Stomach (tissue), 4 donors: ENCODE measurements at regions not wholly inside any gene's neighbourhood (a gene's known extent, or its start where the extent isn't known, plus 50 kb on each side); places are given as distances from the start of the nearest gene placed in this dataset.
"Not testable (repeated sequence)": the region's sequence is repeated elsewhere in the genome, so short reads cannot be mapped to it uniquely, and the experiment has no call there.

Source experiments
- CTCF ChIP-seq, 7 experiments: fragments of 450-650 bp in 4 of 7; fragments of 200-600 bp in 3 of 7; sonication (generic) in 3 of 7; IDR thresholded peaks; one replicate each; pipeline ENCODE4 v1.5.1; 2016 to 2019; ENCODE audit warnings: antibody characterized with exemption in 7 of 7, control low read depth in 2 of 7, mild to moderate bottlenecking in 1 of 7
- POLR2A ChIP-seq, 4 donors: fragments of 450-650 bp; IDR thresholded peaks; one replicate each; pipeline ENCODE4 v1.6.1; 2016; ENCODE audit warnings: antibody characterized with exemption in 4 of 4, control low read depth in 2 of 4, mild to moderate bottlenecking in 1 of 4, moderate library complexity in 1 of 4
- POLR2AphosphoS5 ChIP-seq, 3 donors: sonication (generic); formaldehyde crosslinking; IDR thresholded peaks; one replicate each; pipeline ENCODE4 v1.6.1; 2016; ENCODE audit warnings: antibody characterized with exemption in 3 of 3

DNA sequence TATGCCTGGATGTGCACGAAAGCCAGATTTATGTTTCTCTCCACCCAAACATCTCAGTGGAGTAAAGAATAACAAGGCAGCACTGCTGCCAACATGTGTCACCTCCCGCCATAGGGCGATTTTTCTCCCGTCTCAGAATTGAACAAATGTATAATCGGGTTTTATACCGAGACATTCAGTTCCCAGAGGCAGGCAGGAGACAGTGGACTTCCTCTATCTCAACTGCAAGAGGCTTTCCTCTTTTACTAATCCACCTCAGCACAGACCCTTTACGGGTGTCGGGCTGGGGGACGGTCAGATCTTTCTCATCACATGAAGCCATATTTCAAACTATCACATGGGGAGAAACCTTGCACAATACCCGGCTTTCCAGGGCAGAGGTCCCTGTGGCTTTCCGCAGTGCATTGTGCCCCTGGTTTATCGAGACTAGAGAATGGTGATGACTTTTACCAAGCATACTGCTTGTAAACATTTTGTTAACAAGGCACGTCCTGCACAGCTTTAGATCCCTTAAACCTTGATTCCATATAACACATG is 124.2 kb upstream of the ZNF184 start:
- not testable (repeated sequence) for TF ChIP-seq CTCF, POLR2A, POLR2AphosphoS5 (IDR thresholded peaks at IDR 0.05)
